Ammon's horn (tissue), 1 donor: ENCODE measurements at regions not wholly inside any gene's neighbourhood (a gene's known extent, or its start where the extent isn't known, plus 50 kb on each side); places are given as distances from the start of the nearest gene placed in this dataset.
A peak's percentile ranks its signal among the peaks of the same experiment; 100 is the strongest.

Source experiments
- DNase-seq: peaks from one replicate; pipeline ENCODE4 v3.0.0-alpha.2; 2016; ENCODE audit warnings: low spot score

DNA sequence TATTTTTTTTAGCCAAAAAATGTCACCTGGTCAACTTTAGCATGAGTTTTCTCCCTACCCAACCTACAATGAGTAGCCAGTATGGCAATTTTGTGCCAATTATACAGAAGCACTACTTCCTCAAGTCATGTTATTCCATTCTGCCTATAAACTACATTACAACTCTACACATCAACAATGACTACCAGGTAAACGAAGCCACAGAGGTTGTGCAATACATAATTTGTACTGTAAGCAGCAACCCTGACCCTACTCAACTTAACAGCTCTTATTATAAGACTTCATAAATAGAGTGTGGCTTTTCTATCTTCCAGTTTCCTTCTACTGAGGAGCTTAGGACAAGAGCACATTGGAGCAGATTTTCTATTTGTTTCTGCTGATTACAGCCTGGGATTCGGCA is 160.5 kb downstream of the HS3ST1 start:
- DNase-seq = no peak

DNA sequence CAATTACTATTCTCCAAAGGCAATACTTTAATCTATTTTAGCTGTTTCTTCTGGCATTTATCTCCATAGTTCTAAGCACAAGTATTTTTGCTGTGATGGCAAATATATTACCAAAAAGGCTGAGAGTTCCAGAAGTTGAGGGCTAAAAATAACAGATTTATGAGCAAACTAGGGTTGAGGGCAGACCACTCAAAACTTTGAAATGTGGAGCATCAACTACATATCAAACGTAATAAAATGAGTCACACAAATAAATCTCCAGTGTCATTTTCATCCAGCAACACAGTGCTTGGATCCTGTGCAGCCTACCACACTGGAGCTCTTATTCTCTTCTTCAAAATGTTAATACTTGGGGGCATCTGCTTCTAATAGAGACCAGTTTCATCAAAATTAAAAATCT is 163.9 kb downstream of the HS3ST1 start:
- DNase-seq = no peak

- no peak for DNase-seq
Observed at GRCh38 chr4:11264346-11264745, 164.3 kb downstream of the HS3ST1 start.

DNA sequence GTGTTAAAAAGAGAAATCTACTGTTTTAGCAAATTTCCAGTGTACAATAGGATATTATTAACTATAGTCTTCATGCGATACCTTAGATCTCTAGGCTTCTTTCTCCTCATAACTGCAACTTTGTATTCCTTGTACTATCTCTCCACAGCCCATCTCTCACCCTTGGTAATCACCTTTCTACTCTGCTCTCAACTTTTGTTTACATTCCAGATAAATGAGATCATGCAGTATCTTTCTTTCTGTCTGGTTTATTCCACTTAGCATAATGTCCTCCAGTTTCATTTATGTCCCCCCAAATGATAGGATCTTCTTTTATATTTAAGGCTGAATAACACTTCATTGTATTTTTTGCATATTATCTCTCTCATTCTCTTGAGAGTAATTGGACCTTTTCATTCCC is 165.5 kb downstream of the HS3ST1 start:
- DNase-seq = no peak

GRCh38 chr4:11261066-11261850 is 167.4 kb downstream of the HS3ST1 start:
- DNase-seq = no peak

DNA sequence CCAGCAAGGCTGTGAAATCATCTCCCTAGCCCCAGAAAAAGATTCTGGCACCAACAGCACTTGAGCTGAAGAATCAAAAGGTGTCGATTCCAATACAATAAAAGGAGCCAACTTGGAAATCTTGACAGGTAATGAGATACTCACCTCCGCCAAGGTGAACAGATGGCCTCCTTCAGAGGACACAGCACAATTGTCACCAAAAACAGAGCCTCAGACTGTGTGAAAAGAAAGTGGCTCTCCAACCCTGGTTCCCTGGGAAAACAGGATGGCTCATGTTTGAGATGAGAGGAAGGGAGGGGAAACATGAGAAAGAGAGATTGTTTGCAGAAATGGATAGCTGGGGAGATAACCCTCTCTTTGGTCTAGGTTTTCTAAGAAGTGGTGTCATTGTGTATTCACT is 168.9 kb downstream of the HS3ST1 start:
- DNase-seq = no peak

DNA sequence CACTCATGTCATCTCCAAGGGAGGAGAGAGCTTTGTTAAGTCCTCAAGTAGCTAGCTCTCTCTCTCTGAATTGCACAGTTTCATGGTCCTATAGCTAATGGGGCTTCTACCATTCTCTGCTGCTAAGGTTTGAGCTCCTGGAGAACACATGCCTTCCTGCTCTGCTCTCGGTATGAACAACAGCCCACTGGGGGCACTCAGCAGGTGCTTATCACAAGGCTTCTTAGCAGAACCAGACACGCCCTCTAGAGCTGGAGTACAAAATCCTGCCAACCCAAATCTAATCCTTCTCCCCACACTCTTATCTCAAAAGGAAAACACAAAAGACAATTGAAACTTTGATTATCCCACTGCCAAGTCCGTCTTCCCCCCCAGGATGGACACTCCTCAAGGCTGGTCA is 176.5 kb downstream of the HS3ST1 start:
- no peak for DNase-seq

DNA sequence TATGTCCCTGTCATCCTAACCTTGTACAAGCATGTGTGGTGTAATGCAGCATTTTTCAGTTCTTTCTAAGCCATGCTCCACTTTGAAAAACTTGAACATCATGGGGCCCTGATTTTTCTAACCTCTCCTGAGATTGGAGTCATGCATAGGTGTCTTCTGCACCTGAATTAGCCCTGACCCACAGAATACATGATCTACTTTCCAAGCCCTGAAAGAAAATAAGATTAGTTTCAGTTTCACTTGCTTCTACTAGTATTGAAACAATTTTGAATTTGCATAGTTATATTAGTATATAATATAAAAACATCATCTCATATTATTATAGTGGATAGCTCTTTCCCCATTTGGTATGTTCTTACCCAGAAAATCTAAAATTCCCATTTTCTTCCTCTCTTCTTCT is 178.2 kb downstream of the HS3ST1 start:
- no peak for DNase-seq

GRCh38 chr4:11232015-11232414 is 196.7 kb downstream of the HS3ST1 start:
- no peak for DNase-seq

- no peak for DNase-seq
Observed at GRCh38 chr4:11230866-11231265, 197.8 kb downstream of the HS3ST1 start.

DNA sequence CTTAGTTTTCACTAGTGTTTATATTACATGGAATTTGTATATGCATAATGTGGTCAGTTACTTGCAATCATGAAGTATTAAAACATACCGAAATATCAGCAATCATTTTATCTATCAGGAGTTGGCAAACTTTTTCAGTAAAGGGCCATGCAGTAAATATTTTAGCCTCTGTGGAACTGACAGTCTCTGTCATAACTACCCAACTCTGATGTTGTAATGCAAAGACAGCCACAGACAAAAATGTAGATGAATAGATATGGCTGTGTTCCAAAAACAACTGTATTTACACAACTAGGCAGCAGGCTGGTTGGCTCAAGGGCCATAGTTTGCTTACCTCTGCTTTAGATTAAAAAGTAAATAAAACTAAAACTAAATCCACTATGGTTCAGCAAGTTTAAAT is 200.2 kb downstream of the HS3ST1 start:
- DNase-seq = no peak

DNA sequence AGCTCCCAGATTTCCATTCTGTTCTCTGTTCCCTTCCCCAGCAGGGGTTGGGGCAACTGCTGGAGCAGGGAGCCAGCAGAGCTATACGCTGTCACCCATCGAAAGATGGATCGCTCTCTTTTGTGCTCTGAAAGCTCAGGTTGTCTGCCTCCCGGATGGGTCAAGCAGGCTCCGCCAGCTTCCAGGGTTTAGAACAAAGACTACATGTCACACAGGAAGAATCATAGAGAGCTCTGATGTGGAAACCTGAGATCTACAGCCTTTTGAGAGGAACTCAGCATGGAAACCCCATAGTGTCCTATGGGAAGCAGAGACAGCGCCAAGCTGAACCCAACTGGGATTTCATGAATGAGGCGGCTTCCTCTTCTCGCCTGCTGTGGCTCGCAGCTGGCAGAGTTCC is 205.4 kb downstream of the HS3ST1 start:
- no peak for DNase-seq

GRCh38 chr4:11218692-11219091 is 210.0 kb downstream of the HS3ST1 start:
- DNase-seq = no peak

DNA sequence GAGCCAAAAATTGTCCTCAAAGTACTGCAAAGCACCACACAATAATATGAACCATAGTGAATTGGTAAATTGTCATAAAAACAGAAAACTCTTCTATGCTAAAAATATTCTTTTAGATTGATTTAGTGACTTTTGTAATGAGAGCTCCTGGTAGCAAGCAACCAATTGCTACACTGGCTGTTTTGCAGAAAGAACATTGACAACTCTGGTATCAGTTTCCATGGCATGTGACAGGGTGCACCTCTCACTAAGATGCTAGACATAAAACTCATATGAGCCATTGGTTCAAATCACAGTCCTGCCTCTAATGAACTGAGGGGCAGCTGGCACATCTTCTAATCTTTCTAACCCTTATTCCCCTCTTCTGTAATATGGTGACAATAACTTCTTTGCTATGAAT is 212.2 kb downstream of the HS3ST1 start:
- no peak for DNase-seq

GRCh38 chr4:11214281-11214680 is 214.4 kb downstream of the HS3ST1 start:
- DNase-seq = no peak

DNA sequence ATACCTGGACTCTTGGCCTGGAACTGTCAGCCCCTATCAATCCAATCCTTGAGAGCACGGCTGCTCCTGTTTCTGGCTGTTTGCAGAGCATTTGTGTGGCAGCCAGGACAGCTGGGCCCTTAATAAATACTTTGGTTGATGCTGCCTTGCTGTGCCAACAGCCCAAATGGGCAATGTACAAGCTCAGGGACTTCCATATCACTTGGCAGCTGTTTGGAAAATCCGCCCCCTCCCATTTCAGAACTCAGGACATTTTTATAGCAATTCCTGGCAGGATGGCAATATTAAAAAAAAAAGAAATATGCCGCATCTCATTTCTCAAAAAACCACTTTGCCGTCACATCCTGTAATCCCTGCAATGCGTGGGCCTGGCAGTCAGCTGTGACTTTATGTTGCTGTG is 218.9 kb downstream of the HS3ST1 start:
- peak; percentile 11 for DNase-seq

GRCh38 chr4:11201256-11201655 is 227.4 kb downstream of the HS3ST1 start:
- DNase-seq = no peak

- DNase-seq = no peak
Observed at GRCh38 chr4:11198516-11199305, 230.0 kb downstream of the HS3ST1 start.

- DNase-seq = no peak
Observed at GRCh38 chr4:11197631-11198341, 230.9 kb downstream of the HS3ST1 start.

DNA sequence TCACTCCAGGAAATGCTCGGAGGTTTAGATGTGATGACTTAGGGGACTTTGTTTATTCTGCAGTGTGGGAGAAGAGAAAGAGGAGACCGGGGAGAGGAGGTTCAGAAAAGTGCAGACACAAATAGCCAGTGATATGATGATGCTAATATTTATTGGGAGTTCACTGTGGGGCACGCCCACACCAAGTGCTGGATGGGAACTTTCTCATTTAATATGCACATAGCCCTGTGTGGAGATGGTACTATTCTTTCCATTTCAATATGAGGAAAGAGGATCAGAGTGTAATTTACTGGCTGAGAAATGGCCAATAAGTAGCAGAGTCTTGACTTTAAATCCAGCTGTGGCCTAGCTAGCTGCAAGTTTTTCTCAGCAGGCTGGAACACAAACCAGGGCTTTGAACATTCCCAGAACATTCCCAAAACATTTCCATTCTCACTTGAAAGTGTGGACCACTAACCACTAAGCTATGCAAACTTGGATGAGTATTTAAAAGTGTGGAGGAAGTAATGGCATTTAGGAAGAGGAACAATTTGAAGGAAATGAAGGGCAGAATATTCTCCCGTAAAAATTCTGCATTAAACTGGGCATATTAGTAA is 231.7 kb downstream of the HS3ST1 start:
- no peak for DNase-seq

GRCh38 chr4:11194431-11194830 is 234.3 kb downstream of the HS3ST1 start:
- no peak for DNase-seq

- DNase-seq = no peak
Observed at GRCh38 chr4:11189756-11190155, 238.9 kb downstream of the HS3ST1 start.

DNA sequence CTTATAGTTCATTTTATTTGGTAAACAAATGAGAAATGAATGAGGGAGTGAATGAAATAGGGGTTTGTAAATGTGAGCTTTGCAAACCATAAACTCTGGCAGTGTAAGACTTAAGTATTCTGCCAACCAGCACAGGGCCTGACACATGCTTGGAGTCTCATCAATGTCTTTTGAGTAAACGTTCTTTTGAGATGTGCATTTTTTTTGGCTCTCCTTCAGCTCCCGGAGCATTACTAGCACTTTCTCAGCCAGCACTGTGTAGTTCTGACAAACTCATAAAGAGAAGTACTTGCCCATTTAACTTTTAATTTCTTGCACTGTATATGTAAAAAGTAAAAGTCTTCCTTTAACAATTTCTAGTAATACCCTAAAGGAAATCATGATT is 245.3 kb downstream of the HS3ST1 start:
- no peak for DNase-seq
